Trophoblast cell (in vitro differentiated cells and primary cell): ENCODE measurements at regions not wholly inside any gene's neighbourhood (a gene's known extent, or its start where the extent isn't known, plus 50 kb on each side); places are given as distances from the start of the nearest gene placed in this dataset.

Experiments used
- DNase-seq, 2 donors: peaks; one replicate each; pipeline ENCODE4 v3.0.0-alpha.2; 2016
- H2AFZ ChIP-seq: 2 replicates; pipeline ENCODE4 v1.6.1; 2013; ENCODE audit warnings: low read length, moderate library complexity, mild to moderate bottlenecking; ENCODE audit not compliant: insufficient read depth, poor library complexity
- H2AK5ac ChIP-seq: 2 replicates; pipeline ENCODE4 v1.6.1; 2013; ENCODE audit warnings: mild to moderate bottlenecking, low read length
- H2BK120ac ChIP-seq: 2 replicates; pipeline ENCODE4 v1.6.1; 2013; ENCODE audit warnings: low read length, mild to moderate bottlenecking, moderate library complexity; ENCODE audit not compliant: insufficient read depth, poor library complexity
- H2BK12ac ChIP-seq: 2 replicates; pipeline ENCODE4 v1.6.1; 2013; ENCODE audit warnings: mild to moderate bottlenecking, low read length, moderate library complexity
- H2BK5ac ChIP-seq: 2 replicates; pipeline ENCODE4 v1.6.1; 2013; ENCODE audit warnings: low read length, low read depth, moderate library complexity, mild to moderate bottlenecking; ENCODE audit not compliant: poor library complexity
- H3K14ac ChIP-seq: 2 replicates; pipeline ENCODE4 v1.6.1; 2013; ENCODE audit warnings: mild to moderate bottlenecking, low read length
- H3K18ac ChIP-seq: 2 replicates; pipeline ENCODE4 v1.6.1; 2013; ENCODE audit warnings: mild to moderate bottlenecking, low read length
- H3K23ac ChIP-seq: 2 replicates; pipeline ENCODE4 v1.6.1; 2013; ENCODE audit warnings: low read length
- H3K27ac ChIP-seq: 2 replicates; pipeline ENCODE4 v1.5.1; 2013; ENCODE audit warnings: low read depth, mild to moderate bottlenecking, inconsistent platforms, low read length, moderate library complexity
- H3K27me3 ChIP-seq: 2 replicates; pipeline ENCODE4 v1.6.1; 2013; ENCODE audit warnings: inconsistent platforms, mild to moderate bottlenecking, low read length, moderate library complexity; ENCODE audit not compliant: insufficient read depth
- H3K36me3 ChIP-seq, 2 experiments: 1 replicate in 1 of 2; 2 replicates in 1 of 2; pipeline ENCODE4 v1.6.1; 2013; ENCODE audit warnings: low read length in 2 of 2, mild to moderate bottlenecking in 2 of 2, moderate library complexity in 1 of 2; ENCODE audit not compliant: insufficient read depth in 2 of 2, control insufficient read depth in 1 of 2
- H3K4ac ChIP-seq: 2 replicates; pipeline ENCODE4 v1.6.1; 2013; ENCODE audit warnings: low read depth, mild to moderate bottlenecking, low read length, moderate library complexity
- H3K4me1 ChIP-seq, 2 experiments: 1 replicate in 1 of 2; 2 replicates in 1 of 2; pipeline ENCODE4 v1.6.1; 2013; ENCODE audit warnings: low read length in 2 of 2, mild to moderate bottlenecking in 2 of 2, moderate library complexity in 1 of 2; ENCODE audit not compliant: insufficient read depth in 2 of 2, control insufficient read depth in 1 of 2
- H3K4me2 ChIP-seq: 2 replicates; pipeline ENCODE4 v1.6.1; 2013; ENCODE audit warnings: inconsistent platforms, mild to moderate bottlenecking, low read length, moderate library complexity
- H3K4me3 ChIP-seq: 2 replicates; pipeline ENCODE4 v1.5.1; 2013; ENCODE audit warnings: mild to moderate bottlenecking, low read depth, low read length, inconsistent platforms
- H3K79me1 ChIP-seq: one replicate; pipeline ENCODE4 v1.6.1; 2013; ENCODE audit warnings: low read length
- H3K79me2 ChIP-seq: 2 replicates; pipeline ENCODE4 v1.6.1; 2013; ENCODE audit warnings: low read length, mild to moderate bottlenecking; ENCODE audit not compliant: control insufficient read depth, insufficient read depth, poor library complexity
- H3K9ac ChIP-seq: 2 replicates; pipeline ENCODE4 v1.6.1; 2013; ENCODE audit warnings: mild to moderate bottlenecking, low read length
- H3K9me3 ChIP-seq: 2 replicates; pipeline ENCODE4 v1.6.1; 2013; ENCODE audit warnings: low read depth, mild to moderate bottlenecking, control low read depth, inconsistent platforms, low read length; ENCODE audit not compliant: insufficient read depth
- H4K12ac ChIP-seq: 2 replicates; pipeline ENCODE4 v1.6.1; 2013; ENCODE audit warnings: low read depth, mild to moderate bottlenecking, low read length, moderate library complexity
- H4K8ac ChIP-seq: 2 replicates; pipeline ENCODE4 v1.6.1; 2013; ENCODE audit warnings: low read depth, mild to moderate bottlenecking, low read length, moderate library complexity
- H4K91ac ChIP-seq: one replicate; pipeline ENCODE4 v1.6.1; 2013; ENCODE audit warnings: low read depth, mild to moderate bottlenecking, low read length, moderate library complexity
- WGBS: extraction: QIAGEN DNeasy Blood & Tissue Kit; methylation state at CpG from one replicate; pipeline ENCODE4 v1.1.7; 2013; ENCODE audit warnings: missing lambda C conversion rate; ENCODE audit not compliant: insufficient read length, insufficient coverage; ENCODE audit errors: extremely low coverage; 5-methylcytosine and 5-hydroxymethylcytosine counted together

DNA sequence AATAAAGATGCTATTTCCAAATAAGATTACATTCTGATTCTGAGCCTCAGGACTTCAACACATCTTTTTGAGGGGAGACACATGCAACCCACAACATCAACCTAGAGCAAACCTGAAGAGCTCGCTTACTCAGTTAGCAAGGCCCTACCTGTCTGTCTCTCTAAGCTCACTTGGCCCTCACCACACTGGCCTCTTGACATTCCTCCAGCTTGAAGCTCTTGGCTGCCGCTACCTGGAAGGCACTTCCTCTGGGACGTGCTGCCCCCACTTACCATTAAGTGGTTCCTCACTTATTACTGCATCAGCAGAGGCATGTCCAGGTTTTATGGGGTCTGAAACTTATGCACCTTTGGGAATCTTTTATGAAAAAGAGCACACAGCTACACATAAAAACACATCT, 354.8 kb downstream of the GALC start:
- Histone ChIP-seq H3K4ac (no peak overlapping the region), H3K9ac (no peak overlapping the region), H4K91ac (no peak overlapping the region), H3K27me3 (no peaks in the 10 kb centered on the region), H3K4me1 (no peaks in the 10 kb centered on the region), H3K79me2 (no peaks in the 10 kb centered on the region), H3K79me1 (no peaks in the 10 kb centered on the region), H2AFZ (no peak overlapping the region), H2BK5ac (no peak overlapping the region), H3K14ac (no peak overlapping the region), H4K12ac (no peak overlapping the region), H2BK120ac (no peak overlapping the region), H3K27ac (no peak overlapping the region), H2AK5ac (no peak overlapping the region), H3K23ac (peak overlapping the region; percentile 55), H3K36me3 (no peaks in the 10 kb centered on the region), H3K4me3 (no peak overlapping the region), H4K8ac (no peak overlapping the region), H3K18ac (no peak overlapping the region), H2BK12ac (no peak overlapping the region), H3K4me2 (no peak overlapping the region), H3K9me3 (no peaks in the 10 kb centered on the region)
- no CpG with 5 or more reads among the region's 3 CpGs for WGBS
- no peak for DNase-seq

DNA sequence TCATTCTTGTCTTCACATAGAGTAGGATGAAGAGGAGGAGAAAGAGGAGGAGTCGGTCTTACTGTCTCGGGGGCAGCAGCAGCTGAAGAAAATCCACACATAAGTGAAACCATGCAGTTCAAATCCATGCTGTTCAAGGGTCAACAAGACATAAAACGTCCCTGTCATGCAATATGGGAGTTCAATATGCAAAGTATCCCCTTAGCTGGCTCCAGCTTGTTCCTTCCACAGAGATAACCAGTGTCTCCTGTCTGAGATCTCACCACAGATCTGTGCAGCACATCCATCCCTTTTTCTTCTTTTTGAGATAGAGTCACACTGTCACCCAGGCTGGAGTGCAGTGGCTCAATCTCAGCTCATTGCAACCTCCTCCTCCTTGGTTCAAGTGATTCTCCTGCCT, 357.5 kb downstream of the GALC start:
- no peaks in the 10 kb centered on the region for H3K36me3 ChIP-seq
- no peak for DNase-seq
- H2BK120ac ChIP-seq: no peak overlapping the region
- no peak overlapping the region for H2BK12ac ChIP-seq
- H4K91ac ChIP-seq: no peak overlapping the region
- peaks cover 0 to 2% of the 10 kb centered on the region in 2 experiments for H3K4me1 ChIP-seq
- no peak overlapping the region for H3K23ac ChIP-seq
- no peaks in the 10 kb centered on the region for H3K27me3 ChIP-seq
- no peak overlapping the region for H3K9ac ChIP-seq
- H4K8ac ChIP-seq: no peak overlapping the region
- H2BK5ac ChIP-seq: no peak overlapping the region
- H4K12ac ChIP-seq: no peak overlapping the region
- WGBS: no CpG with 5 or more reads among the region's 3 CpGs
- H3K4me3 ChIP-seq: no peak overlapping the region
- H3K4ac ChIP-seq: no peak overlapping the region
- no peak overlapping the region for H3K4me2 ChIP-seq
- H2AK5ac ChIP-seq: no peak overlapping the region
- H3K18ac ChIP-seq: no peak overlapping the region
- no peaks in the 10 kb centered on the region for H3K79me1 ChIP-seq
- H3K27ac ChIP-seq: no peak overlapping the region
- H3K9me3 ChIP-seq: no peaks in the 10 kb centered on the region
- no peak overlapping the region for H2AFZ ChIP-seq
- no peaks in the 10 kb centered on the region for H3K79me2 ChIP-seq
- H3K14ac ChIP-seq: no peak overlapping the region

DNA sequence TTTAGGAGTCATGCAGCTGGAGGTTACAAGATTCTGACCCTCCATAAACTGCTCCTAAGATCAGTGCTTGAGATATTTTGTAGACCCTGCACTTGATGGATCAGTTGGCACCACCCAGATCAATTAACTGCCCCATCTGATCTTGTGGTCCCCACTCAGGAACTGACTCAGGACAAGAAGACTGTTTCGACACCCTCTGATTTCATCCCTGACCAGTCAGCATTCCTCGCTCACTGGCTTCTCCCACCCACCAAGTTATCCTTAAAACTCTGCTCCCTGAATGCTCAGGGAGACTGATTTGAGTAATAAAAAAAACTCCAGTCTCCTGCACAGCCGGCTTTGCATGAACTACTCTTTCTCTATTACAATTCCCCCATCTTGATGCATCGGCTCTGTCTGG, 360.2 kb downstream of the GALC start:
- H4K8ac ChIP-seq: no peak overlapping the region
- no CpG with 5 or more reads among the region's 4 CpGs for WGBS
- H2BK120ac ChIP-seq: no peak overlapping the region
- H2AK5ac ChIP-seq: no peak overlapping the region
- H3K4me1 ChIP-seq: peaks cover 0 to 7% of the 10 kb centered on the region in 2 experiments
- no peaks in the 10 kb centered on the region for H3K27me3 ChIP-seq
- H3K4me2 ChIP-seq: no peak overlapping the region
- H3K23ac ChIP-seq: no peak overlapping the region
- no peak overlapping the region for H2BK5ac ChIP-seq
- H3K36me3 ChIP-seq: no peaks in the 10 kb centered on the region
- no peaks in the 10 kb centered on the region for H3K79me1 ChIP-seq
- H3K79me2 ChIP-seq: no peaks in the 10 kb centered on the region
- no peak overlapping the region for H3K4me3 ChIP-seq
- DNase-seq: no peak
- H3K9me3 ChIP-seq: no peaks in the 10 kb centered on the region
- H3K27ac ChIP-seq: no peak overlapping the region
- no peak overlapping the region for H2AFZ ChIP-seq
- no peak overlapping the region for H3K18ac ChIP-seq
- no peak overlapping the region for H4K12ac ChIP-seq
- no peak overlapping the region for H3K4ac ChIP-seq
- no peak overlapping the region for H2BK12ac ChIP-seq
- H3K9ac ChIP-seq: no peak overlapping the region
- no peak overlapping the region for H3K14ac ChIP-seq
- no peak overlapping the region for H4K91ac ChIP-seq

DNA sequence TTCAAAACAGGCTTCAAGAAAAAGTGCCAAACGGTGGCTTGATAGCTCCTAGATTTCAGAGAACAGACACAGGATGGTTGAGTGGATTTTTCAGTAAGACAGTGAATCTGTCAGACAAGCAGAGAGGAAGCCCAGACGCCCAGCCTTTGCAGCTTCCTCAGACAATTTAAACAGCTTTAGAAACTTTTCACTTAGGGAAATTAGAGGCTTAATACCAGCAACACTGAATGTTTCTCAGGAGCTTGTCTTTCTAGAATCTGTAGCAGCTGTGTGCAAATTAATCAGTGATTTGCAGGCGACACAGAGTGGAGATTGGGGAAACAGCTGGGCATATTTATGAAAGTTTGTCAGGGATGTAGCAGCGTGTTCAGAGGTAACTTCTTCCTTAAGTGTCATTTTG, 362.1 kb downstream of the GALC start:
- Histone ChIP-seq H3K79me1 (no peaks in the 10 kb centered on the region), H3K4me1 (peaks cover 0 to 7% of the 10 kb centered on the region in 2 experiments), H4K12ac (no peak overlapping the region), H4K8ac (no peak overlapping the region), H3K4me3 (no peak overlapping the region), H3K79me2 (no peaks in the 10 kb centered on the region), H2BK120ac (no peak overlapping the region), H3K14ac (no peak overlapping the region), H3K4me2 (no peak overlapping the region), H3K23ac (no peak overlapping the region), H3K36me3 (no peaks in the 10 kb centered on the region), H3K9me3 (no peaks in the 10 kb centered on the region), H3K9ac (no peak overlapping the region), H2BK12ac (no peak overlapping the region), H3K4ac (no peak overlapping the region), H2BK5ac (no peak overlapping the region), H3K18ac (no peak overlapping the region), H3K27ac (no peak overlapping the region), H2AK5ac (no peak overlapping the region), H2AFZ (no peak overlapping the region), H4K91ac (no peak overlapping the region), H3K27me3 (no peaks in the 10 kb centered on the region)
- DNase-seq: no peak
- no CpG with 5 or more reads among the region's 4 CpGs for WGBS
